GM23338 (cell line): ENCODE measurements at regions not wholly inside any gene's neighbourhood (a gene's known extent, or its start where the extent isn't known, plus 50 kb on each side); places are given as distances from the start of the nearest gene placed in this dataset.

ENCODE experiments used
- ATAC-seq: fragments of 200-7000 bp; cut with Tn5 transposase; 3 replicates; pipeline ENCODE4 v1.9.1; 2020
- DNase-seq: peaks from one replicate; pipeline ENCODE4 v3.0.0-alpha.2; 2015; ENCODE audit warnings: low spot score
- H2AFZ ChIP-seq: fragments of 200-600 bp; sonication (generic); 2 replicates; pipeline ENCODE4 v1.8.0; 2016; ENCODE audit warnings: antibody characterized with exemption, mild to moderate bottlenecking, moderate library complexity
- H3F3A ChIP-seq: fragments of 200-600 bp; sonication (generic); replicated peaks from 2 replicates; pipeline ENCODE4 v1.8.0; 2017; ENCODE audit warnings: antibody characterized with exemption, mixed run types, low read depth
- H3K27ac ChIP-seq: fragments of 200-600 bp; sonication (generic); 2 replicates; pipeline ENCODE4 v1.6.1; 2016; ENCODE audit warnings: low read depth
- H3K27me3 ChIP-seq: fragments of 200-600 bp; sonication (generic); 2 replicates; pipeline ENCODE4 v1.8.0; 2016; ENCODE audit warnings: mild to moderate bottlenecking, mixed run types, moderate library complexity; ENCODE audit not compliant: insufficient read depth
- H3K36me3 ChIP-seq: fragments of 200-600 bp; sonication (generic); 2 replicates; pipeline ENCODE4 v1.8.0; 2016; ENCODE audit warnings: mild to moderate bottlenecking; ENCODE audit not compliant: insufficient read depth
- H3K4me1 ChIP-seq: fragments of 200-600 bp; sonication (generic); 2 replicates; pipeline ENCODE4 v1.8.0; 2016; ENCODE audit warnings: mild to moderate bottlenecking, moderate library complexity; ENCODE audit not compliant: insufficient read depth
- H3K4me2 ChIP-seq: fragments of 200-600 bp; sonication (generic); 2 replicates; pipeline ENCODE4 v1.7.1; 2017; ENCODE audit warnings: mixed run types
- H3K4me3 ChIP-seq: fragments of 200-600 bp; sonication (generic); 2 replicates; pipeline ENCODE4 v1.6.1; 2016; ENCODE audit warnings: mixed run types
- H3K79me2 ChIP-seq: fragments of 200-600 bp; sonication (generic); replicated peaks from 2 replicates; pipeline ENCODE4 v1.8.0; 2017; ENCODE audit warnings: mild to moderate bottlenecking; ENCODE audit not compliant: insufficient read depth
- H3K9me2 ChIP-seq: fragments of 200-600 bp; sonication (generic); 2 replicates; pipeline ENCODE4 v1.8.0; 2017; ENCODE audit not compliant: insufficient read depth
- H4K20me1 ChIP-seq: fragments of 200-600 bp; sonication (generic); replicated peaks from 2 replicates; pipeline ENCODE4 v1.8.0; 2017; ENCODE audit warnings: mild to moderate bottlenecking; ENCODE audit not compliant: insufficient read depth
- H3K27ac Mint-ChIP-seq: 2 replicates; pipeline ENCODE4 v1.8.0; 2020; ENCODE audit warnings: inconsistent platforms, mild to moderate bottlenecking, moderate library complexity, mixed read lengths
- H3K27me3 Mint-ChIP-seq: 3 replicates; pipeline ENCODE4 v1.8.0; 2022; ENCODE audit warnings: low read depth, mild to moderate bottlenecking, moderate library complexity, mixed read lengths, inconsistent platforms; ENCODE audit not compliant: insufficient read depth, poor library complexity
- H3K36me3 Mint-ChIP-seq: 3 replicates; pipeline ENCODE4 v1.8.0; 2021; ENCODE audit warnings: low read depth, mild to moderate bottlenecking, inconsistent platforms, moderate library complexity, mixed read lengths
- H3K4me1 Mint-ChIP-seq: 3 replicates; pipeline ENCODE4 v1.8.0; 2020; ENCODE audit warnings: mild to moderate bottlenecking, inconsistent platforms, mixed read lengths
- H3K4me3 Mint-ChIP-seq: 3 replicates; pipeline ENCODE4 v1.8.0; 2021; ENCODE audit warnings: moderate library complexity, mild to moderate bottlenecking, inconsistent platforms, mixed read lengths
- H3K9me3 Mint-ChIP-seq: 3 replicates; pipeline ENCODE4 v1.8.0; 2020; ENCODE audit warnings: moderate library complexity, mild to moderate bottlenecking, inconsistent platforms, mixed read lengths
- CREB1 ChIP-seq: fragments of 250-450 bp; sonication (Bioruptor Pico); IDR thresholded peaks from 2 replicates; pipeline ENCODE4 v1.5.0; 2020; ENCODE audit warnings: low read depth, mild to moderate bottlenecking, moderate library complexity
- EZH2 ChIP-seq: fragments of 200-600 bp; sonication (generic); IDR thresholded peaks from one replicate; pipeline ENCODE4 v1.8.0; 2017; ENCODE audit warnings: antibody characterized with exemption, mild to moderate bottlenecking, low read depth; ENCODE audit not compliant: unreplicated experiment
- EZH2phosphoT487 ChIP-seq: fragments of 200-600 bp; sonication (generic); IDR thresholded peaks from one replicate; pipeline ENCODE4 v1.8.1; 2018; ENCODE audit warnings: antibody characterized with exemption; ENCODE audit not compliant: unreplicated experiment
- JUNB ChIP-seq: IDR thresholded peaks from one replicate; pipeline ENCODE4 v1.6.1; 2016; ENCODE audit warnings: antibody characterized with exemption; ENCODE audit not compliant: unreplicated experiment
- NANOG ChIP-seq: IDR thresholded peaks from 2 replicates; pipeline ENCODE4 v1.6.1; 2016; ENCODE audit warnings: antibody characterized with exemption, borderline replicate concordance
- POLR2AphosphoS5 ChIP-seq: IDR thresholded peaks from 2 replicates; pipeline ENCODE4 v1.6.1; 2016; ENCODE audit warnings: antibody characterized with exemption, low read depth
- REST ChIP-seq: IDR thresholded peaks from one replicate; pipeline ENCODE4 v1.6.1; 2018; ENCODE audit warnings: antibody characterized with exemption; ENCODE audit not compliant: unreplicated experiment
- STAT1 ChIP-seq: IDR thresholded peaks from one replicate; pipeline ENCODE4 v1.6.1; 2016; ENCODE audit warnings: antibody characterized with exemption; ENCODE audit not compliant: unreplicated experiment
- ZNF114 ChIP-seq: fragments of 250-450 bp; sonication (Bioruptor Pico); IDR thresholded peaks from 2 replicates; pipeline ENCODE4 v1.5.0; 2020; ENCODE audit warnings: mild to moderate bottlenecking, moderate library complexity
- ZNF331 ChIP-seq: fragments of 250-450 bp; sonication (Bioruptor Pico); IDR thresholded peaks from 2 replicates; pipeline ENCODE4 v1.5.0; 2020; ENCODE audit warnings: low read depth, mild to moderate bottlenecking, moderate library complexity
- TF ChIP-seq, protein P1 (sequence below): IDR thresholded peaks from 2 replicates; pipeline ENCODE4 v1.6.1; 2016; ENCODE audit warnings: antibody characterized with exemption

DNA sequence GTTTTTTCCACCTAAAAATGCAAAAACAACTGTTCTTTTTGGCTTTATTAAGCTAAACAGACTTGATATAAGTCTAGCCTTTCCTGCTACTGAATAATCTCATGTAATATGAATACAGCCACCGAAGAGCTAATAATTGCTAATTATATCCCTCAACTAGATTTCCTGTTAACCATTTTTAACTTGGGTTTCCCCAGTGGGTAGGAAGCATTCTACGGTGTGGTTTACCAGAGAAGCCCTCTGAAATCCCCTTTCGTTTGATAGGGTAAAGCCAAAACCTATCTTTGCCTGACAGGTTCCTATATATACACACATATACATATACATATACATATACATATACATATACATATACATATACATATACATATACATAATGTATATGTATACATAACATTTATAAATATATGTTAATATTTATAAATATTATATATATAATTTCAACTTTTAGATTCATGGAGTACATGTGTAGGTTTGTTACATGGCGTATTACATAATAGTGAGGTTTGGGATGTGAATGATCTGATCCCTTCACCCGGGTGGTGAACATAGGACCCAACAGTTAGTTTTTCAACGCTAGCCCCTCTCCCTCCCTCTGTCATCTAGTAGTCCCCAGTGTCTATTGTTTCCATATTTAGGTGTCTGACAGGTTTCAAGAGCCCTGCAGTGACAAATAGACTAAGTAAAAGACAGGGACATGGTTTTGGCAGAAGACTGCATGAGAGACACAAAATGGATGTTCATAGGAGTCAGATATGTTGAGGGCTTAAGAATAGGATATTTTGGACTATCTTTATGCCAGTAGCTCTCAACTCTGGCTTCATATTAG lies 62.4 kb downstream of the ATXN3L start (continued):
- TF ChIP-seq JUNB (no peak), EZH2 (no peak), STAT1 (no peak), POLR2AphosphoS5 (no peak), REST (no peak), EZH2phosphoT487 (no peak), CREB1 (CRISPR knock-in tag) (no peak)

DNA sequence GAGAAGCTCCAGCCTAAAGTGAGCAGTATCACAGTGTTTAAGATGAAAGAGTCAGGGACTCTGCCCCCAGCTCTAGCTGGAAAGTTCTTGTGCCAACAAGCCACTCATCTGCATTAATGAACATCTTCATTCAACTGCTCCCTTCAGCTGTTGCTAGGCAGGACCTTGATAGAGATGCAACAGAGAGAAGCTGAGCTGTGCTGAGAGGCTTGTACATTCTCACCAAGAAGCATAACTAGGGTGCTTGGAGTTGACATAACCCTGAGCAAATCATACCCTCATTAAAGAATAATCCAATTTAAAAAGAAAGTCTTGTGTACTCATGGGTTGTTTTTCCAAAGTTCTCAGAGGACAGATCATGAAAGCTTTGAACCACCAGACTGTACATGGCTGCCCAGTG lies 63.2 kb downstream of the ATXN3L start:
- Mint-ChIP-seq H3K4me3 (no peak overlapping the region), H3K4me1 (no peaks in the 10 kb centered on the region)
- TF ChIP-seq NANOG (no peak), EZH2phosphoT487 (no peak), ZNF331 (no peak), ZNF114 (no peak), EZH2 (no peak), REST (no peak), POLR2AphosphoS5 (no peak), STAT1 (no peak)
- TF ChIP-seq, protein P1, sequence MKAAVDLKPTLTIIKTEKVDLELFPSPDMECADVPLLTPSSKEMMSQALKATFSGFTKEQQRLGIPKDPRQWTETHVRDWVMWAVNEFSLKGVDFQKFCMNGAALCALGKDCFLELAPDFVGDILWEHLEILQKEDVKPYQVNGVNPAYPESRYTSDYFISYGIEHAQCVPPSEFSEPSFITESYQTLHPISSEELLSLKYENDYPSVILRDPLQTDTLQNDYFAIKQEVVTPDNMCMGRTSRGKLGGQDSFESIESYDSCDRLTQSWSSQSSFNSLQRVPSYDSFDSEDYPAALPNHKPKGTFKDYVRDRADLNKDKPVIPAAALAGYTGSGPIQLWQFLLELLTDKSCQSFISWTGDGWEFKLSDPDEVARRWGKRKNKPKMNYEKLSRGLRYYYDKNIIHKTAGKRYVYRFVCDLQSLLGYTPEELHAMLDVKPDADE, result no peak

More for the DNA sequence above, 63.2 kb downstream of the ATXN3L start:
- Histone ChIP-seq H3F3A (no peaks in the 10 kb centered on the region), H3K4me1 (no peaks in the 10 kb centered on the region), H3K36me3 (no peaks in the 10 kb centered on the region), H3K4me2 (no peak overlapping the region), H3K79me2 (no peaks in the 10 kb centered on the region), H4K20me1 (no peaks in the 10 kb centered on the region), H2AFZ (no peak overlapping the region), H3K9me2 (no peaks in the 10 kb centered on the region), H3K27ac (no peak overlapping the region), H3K4me3 (no peak overlapping the region), H3K27me3 (no peaks in the 10 kb centered on the region)
- Mint-ChIP-seq H3K9me3 (0 out of 3 replicates have a peak, but pooled peaks cover 3% of the 10 kb centered on the region), H3K27ac (no peak overlapping the region), H3K36me3 (no peaks in the 10 kb centered on the region), H3K27me3 (peaks cover 2% of the 10 kb centered on the region)
- no peak for ATAC-seq
- no peak for DNase-seq
